Activated CD4-positive, alpha-beta T cell treated with anti-CD3 and anti-CD28 coated beads for 24 hours (primary cell): ENCODE measurements at regions not wholly inside any gene's neighbourhood (a gene's known extent, or its start where the extent isn't known, plus 50 kb on each side); places are given as distances from the start of the nearest gene placed in this dataset.
A peak's percentile ranks its signal among the peaks of the same experiment; 100 is the strongest.

Source experiments
- DNase-seq, 2 donors: peaks; one replicate each; pipeline ENCODE4 v3.0.0-alpha.2; 2020; ENCODE audit warnings: low read depth in 2 of 2

GRCh38 chr1:234779160-234779538 lies 169.2 kb upstream of the IRF2BP2 start:
- DNase-seq, result no peak

- DNase-seq, result no peak
Observed at GRCh38 chr1:234778221-234779159, 168.5 kb upstream of the IRF2BP2 start.

GRCh38 chr1:234777856-234778220 lies 167.9 kb upstream of the IRF2BP2 start:
- DNase-seq, result no peak

GRCh38 chr1:234776876-234777855 lies 167.2 kb upstream of the IRF2BP2 start:
- DNase-seq, result no peak

- DNase-seq, result no peak
Observed at GRCh38 chr1:234776256-234776875, 166.4 kb upstream of the IRF2BP2 start.

DNA sequence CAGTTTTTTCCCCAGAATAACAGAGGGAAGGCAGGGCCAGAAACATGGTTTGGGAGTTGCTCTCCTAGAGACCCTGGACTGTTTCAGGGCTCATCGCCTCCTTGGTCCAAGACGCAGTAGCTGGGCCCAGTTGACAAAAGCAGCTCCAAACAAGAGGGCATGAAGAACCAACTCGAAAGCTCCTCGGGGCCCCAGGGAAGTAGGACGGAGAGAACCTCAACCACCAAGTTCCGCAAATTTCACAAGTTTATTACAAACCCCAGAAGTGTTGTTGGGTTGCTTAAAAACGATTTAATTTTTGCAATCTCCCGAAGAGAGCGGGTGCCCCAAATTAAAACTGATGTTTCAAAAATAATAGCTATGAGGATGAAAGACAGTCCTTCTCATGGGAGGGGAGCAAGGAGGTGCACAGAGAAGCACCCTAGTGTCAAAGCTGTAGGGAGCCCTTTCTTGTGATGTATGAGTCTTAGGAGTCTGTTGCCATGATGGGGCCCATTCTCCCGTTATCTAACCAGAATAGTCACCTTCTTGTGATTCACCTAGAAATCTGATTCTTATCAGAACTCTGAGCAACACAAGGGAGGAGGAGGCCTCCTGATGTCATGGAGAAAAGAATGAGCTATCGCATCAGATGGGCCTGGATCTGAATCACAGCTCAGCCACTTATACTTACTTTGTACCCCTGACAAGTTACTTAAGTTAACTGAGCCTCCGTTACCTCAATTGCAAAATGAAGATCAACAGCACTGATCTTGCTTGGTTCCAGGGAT lies 165.7 kb upstream of the IRF2BP2 start:
- DNase-seq, result no peak

DNA sequence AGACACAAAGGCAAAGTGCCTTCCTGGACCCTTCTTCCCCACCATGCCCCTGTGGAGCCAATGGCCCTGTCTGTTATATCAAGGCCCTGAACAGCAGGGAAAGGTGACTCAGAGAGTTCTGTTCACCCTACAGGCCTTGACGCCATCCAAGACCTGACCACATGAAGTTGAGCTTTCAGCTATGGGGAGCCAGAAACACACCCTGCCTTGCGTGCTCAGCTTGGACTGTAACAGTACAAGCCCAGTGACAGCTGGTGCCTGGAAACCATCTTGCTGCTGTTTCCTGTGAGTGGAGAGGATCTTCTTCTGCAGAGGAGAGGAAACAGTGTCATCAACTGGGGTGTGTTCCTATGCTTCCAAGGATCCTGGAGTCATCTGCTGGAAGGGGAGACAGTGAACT lies 165.0 kb upstream of the IRF2BP2 start:
- no peak for DNase-seq

DNA sequence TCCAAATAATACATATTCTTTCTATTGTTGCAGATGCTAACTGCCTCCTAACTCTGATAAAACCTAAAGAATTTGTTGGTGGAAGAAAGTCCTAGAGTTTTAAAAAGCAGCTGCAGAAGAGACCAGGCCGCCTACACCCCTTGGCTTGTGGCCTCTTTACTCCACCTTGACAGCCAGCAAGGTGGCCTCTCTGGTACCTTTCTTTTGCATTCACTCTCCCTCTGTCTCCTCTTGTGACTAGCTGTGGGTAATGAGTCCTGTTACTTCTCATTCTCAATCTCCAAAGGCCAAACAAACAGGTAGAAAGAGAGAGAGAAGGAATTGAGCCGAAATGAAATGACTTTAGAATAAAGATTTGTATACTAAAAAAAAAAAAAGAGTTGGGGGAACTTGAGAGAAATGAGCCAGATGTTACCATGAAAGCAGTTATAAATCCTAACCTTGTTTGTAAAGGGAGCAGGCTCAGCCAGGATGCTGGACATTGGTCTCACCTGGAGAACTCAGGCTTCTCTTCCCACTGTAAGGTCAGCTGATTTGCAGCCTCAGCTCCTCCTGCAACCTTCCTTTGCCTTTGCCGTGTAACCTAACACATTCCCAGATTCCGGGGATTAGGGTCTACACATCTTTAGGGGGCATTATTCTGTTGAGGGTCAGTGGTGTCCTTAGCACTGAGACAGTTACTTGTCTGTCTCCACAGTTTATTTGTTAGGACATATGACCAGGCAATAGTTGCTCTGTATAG lies 164.1 kb upstream of the IRF2BP2 start:
- no peak for DNase-seq

- peak; percentile 71 to 78 for DNase-seq
Observed at GRCh38 chr1:234772345-234773147, 162.6 kb upstream of the IRF2BP2 start.

- DNase-seq, result no peak
Observed at GRCh38 chr1:234771642-234772344, 161.8 kb upstream of the IRF2BP2 start.

DNA sequence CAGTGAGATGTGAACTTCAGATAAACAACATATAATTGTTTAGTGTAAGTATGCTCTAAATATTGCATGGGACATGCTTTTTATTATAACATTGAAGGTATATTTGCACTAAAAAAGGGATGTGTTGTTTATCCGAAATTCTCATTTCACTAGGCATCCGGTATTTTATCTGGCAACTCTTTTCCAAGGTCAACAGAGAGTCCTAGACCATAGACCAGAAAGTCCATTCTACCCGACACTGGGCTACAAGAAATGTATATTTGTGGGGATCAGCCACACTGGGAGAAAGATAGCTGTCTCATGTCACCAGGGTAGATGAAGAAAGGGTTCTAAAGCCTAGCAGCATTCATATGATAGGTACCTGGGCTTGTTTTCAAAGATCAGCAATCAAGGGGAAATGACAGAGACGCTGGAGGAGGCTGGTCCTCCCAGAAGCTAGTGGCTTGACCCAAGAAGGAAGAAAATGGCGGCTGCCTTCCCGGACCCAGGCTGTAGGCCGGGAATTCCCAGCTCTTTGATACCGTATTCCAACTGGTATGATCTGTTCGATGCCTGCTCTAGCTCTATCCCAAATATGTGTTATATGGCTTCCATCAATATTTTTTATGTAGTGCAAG lies 161.1 kb upstream of the IRF2BP2 start:
- DNase-seq, result no peak

DNA sequence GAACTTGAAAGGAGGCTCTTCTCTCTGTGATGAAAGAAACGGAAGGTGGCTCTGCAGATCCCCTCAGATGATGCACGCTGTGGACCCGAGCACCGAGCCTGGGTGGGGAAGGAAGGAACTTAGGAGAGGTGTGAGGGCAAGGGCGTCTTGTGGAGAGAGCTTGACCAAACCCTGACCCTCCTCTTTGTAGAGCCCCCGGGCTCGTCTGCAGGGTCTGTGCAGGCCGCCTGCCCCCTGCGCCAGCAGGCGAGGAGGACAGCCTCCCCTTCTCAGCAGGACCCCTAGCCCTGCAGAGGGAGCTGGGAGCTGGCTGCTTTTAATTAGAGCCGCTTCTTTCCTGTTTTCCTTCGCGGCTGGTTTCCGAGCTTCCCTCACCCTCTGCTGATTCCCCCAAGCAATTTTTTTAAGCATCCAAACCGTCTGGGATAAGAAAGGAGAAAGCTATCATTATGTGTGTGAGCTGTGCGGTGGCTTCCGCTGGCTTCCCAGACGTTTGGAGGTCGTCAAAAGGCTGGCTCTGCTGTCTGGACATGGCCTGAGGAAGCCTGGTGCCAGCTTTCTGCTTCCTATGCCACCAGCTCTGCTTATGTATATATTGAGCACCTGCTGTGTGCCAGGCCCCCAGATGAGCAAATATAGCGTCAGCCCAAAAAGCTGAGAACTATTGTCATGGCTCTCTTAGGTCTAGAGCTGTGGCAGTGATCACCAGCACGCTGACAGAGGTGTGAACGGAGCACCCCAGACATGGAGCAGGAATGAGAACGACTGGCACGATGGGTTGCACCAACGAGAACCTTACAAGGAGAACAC lies 160.2 kb upstream of the IRF2BP2 start:
- no peak for DNase-seq

GRCh38 chr1:234769284-234769985 lies 159.5 kb upstream of the IRF2BP2 start:
- DNase-seq, result no peak

DNA sequence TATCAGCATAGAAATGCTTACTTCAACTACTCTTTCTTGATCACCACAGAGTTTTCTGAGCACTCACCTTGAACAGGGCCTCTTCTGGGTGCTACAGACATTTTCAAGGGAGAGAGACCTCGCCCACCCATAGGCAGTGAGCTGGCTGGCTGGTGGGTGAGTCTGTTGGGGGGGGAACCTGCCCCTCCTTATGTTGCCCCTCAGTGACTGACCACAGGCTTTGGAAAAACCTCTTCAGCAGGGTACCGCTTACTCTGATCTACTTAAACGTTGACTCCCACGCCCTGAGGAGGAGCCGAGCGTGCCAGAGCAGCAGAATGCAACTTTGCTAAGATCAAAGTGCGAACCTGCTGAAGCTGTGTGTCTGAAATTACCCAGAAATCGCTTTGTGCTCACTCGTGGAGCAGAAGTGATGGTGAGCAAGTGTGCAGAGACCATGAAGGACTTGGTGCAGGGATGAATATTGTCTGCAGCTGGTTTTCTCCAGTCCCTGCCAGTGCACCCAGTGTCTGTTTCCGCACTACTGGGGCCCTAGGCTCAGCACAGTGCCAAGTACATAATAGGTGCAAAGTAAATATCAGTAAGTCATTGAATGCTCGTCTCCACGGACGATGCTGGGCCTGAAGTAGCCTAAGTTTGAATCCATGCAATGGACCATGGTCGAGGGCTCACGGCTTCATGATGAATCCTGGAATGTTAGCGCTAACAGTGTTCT lies 158.7 kb upstream of the IRF2BP2 start:
- peak; percentile 18 to 39 for DNase-seq

DNA sequence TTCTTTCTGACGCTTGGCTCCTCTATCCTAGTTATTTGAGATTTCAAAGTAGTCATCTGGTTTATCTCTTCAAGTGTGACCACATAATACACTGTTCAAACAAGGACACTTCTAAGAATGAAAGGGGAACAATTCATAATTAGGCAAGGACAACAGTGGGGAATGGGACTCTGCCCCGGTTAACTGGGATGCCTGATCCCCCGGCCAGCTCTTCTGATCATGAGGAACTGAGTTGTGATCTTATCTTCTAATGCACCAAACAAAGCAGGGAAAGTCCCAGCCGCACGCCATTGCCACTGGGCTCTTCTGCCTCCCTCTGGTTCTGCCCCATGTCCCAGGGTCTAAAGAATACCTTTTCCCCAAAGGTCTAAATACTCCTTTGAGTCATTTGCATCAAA lies 158.2 kb upstream of the IRF2BP2 start:
- no peak for DNase-seq

GRCh38 chr1:234765672-234766071 lies 155.7 kb upstream of the IRF2BP2 start:
- DNase-seq, result no peak

- DNase-seq, result no peak
Observed at GRCh38 chr1:234765181-234765580, 155.2 kb upstream of the IRF2BP2 start.
